ENCODE measurements at regions not wholly inside any gene's neighbourhood (a gene's known extent, or its start where the extent isn't known, plus 50 kb on each side); places are given as distances from the start of the nearest gene placed in this dataset.
"Not testable (repeated sequence)": the region's sequence is repeated elsewhere in the genome, so short reads cannot be mapped to it uniquely, and the experiment has no call there.

- DNase-seq = no peak
Measured at GRCh38 chr10:22071332-22071731, 67.8 kb upstream of the DNAJC1 start.

GRCh38 chr10:22067091-22067490 lies 63.6 kb upstream of the DNAJC1 start:
- no peak for DNase-seq

DNA sequence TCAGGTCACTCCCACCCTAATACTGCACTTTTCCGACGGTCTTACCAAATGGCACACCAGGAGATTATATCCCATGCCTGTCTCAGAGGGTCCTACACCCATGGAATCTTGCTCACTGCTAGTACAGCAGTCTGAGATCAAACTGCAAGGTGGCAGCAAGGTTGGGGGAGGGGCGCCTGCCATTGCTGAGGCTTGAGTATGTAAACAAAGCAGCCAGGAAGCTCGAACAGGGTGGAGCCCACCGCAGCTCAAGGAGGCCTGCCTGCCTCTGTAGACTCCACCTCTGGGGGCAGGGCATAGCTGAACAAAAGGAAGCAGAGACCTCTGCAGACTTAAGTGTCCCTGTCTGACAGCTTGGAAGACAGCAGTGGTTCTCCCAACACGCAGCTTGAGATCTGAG lies 57.5 kb upstream of the DNAJC1 start:
- DNase-seq = not testable (repeated sequence)

GRCh38 chr10:22058201-22058600 lies 54.7 kb upstream of the DNAJC1 start:
- DNase-seq = no peak

DNA sequence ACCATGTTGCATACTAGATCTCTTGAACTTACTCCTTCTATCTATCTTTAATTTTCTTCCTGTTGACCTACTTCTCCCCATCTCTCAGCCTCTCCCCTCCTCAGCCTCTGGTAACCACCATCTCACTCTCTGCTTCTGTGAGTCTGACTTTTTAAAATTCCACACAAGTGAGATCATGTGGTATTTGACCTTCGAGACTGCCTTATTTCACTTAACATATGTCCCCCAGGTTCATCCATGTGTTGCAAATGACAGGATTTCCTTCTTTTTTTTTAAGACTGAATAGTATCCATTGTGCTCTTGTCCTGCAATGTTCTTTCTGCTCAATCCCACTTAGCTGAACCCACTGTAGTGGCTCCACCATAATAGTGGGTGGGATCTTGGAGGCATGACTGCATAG lies 51.4 kb upstream of the DNAJC1 start:
- DNase-seq = peak; percentile 74
